Osteoblast (primary cell): ENCODE measurements at regions not wholly inside any gene's neighbourhood (a gene's known extent, or its start where the extent isn't known, plus 50 kb on each side); places are given as distances from the start of the nearest gene placed in this dataset.

ENCODE experiments used
- DNase-seq: peaks from one replicate; pipeline ENCODE4 v3.0.0; 2011; ENCODE audit warnings: low spot score, mixed read lengths; ENCODE audit not compliant: insufficient read length; ENCODE audit errors: missing footprints
- H2AFZ ChIP-seq: 2 replicates; pipeline ENCODE4 v1.6.0; 2011; ENCODE audit warnings: mild to moderate bottlenecking, low read length
- H3K27ac ChIP-seq: 2 replicates; pipeline ENCODE4 v1.5.1; 2011; ENCODE audit warnings: mild to moderate bottlenecking, low read depth, low read length, moderate library complexity
- H3K27me3 ChIP-seq: 2 replicates; pipeline ENCODE4 v1.6.0; 2012; ENCODE audit warnings: mild to moderate bottlenecking, control low read depth, inconsistent platforms, low read length, moderate library complexity; ENCODE audit not compliant: insufficient read depth
- H3K36me3 ChIP-seq: 2 replicates; pipeline ENCODE4 v1.5.1; 2011; ENCODE audit warnings: mild to moderate bottlenecking, low read length, control low read depth, moderate library complexity; ENCODE audit not compliant: insufficient read depth
- H3K4me1 ChIP-seq: 2 replicates; pipeline ENCODE4 v1.5.1; 2011; ENCODE audit warnings: mild to moderate bottlenecking, low read length, control low read depth, moderate library complexity; ENCODE audit not compliant: insufficient read depth
- H3K4me2 ChIP-seq: 2 replicates; pipeline ENCODE4 v1.6.0; 2011; ENCODE audit warnings: mild to moderate bottlenecking, low read length; ENCODE audit not compliant: insufficient read depth
- H3K4me3 ChIP-seq: fragments of 200-600 bp; sonication (generic); 3 replicates; pipeline ENCODE4 v1.5.1; 2012; ENCODE audit warnings: mild to moderate bottlenecking, low read length, inconsistent platforms; ENCODE audit not compliant: insufficient read depth
- H3K79me2 ChIP-seq: 2 replicates; pipeline ENCODE4 v1.6.0; 2012; ENCODE audit warnings: mild to moderate bottlenecking, low read length, control low read depth, inconsistent platforms; ENCODE audit not compliant: insufficient read depth
- H3K9me3 ChIP-seq: 2 replicates; pipeline ENCODE4 v1.5.1; 2011; ENCODE audit warnings: low read depth, low read length, control low read depth
- H4K20me1 ChIP-seq: 2 replicates; pipeline ENCODE4 v1.6.0; 2012; ENCODE audit warnings: mild to moderate bottlenecking, low read length, control low read depth; ENCODE audit not compliant: insufficient read depth
- CTCF ChIP-seq: IDR thresholded peaks from 2 replicates; pipeline ENCODE4 v1.5.1; 2011; ENCODE audit warnings: mild to moderate bottlenecking, low read depth, low read length, moderate library complexity; ENCODE audit errors: extremely low read depth

GRCh38 chr13:75123428-75123827 is 358.5 kb downstream of the TBC1D4 start:
- DNase-seq: no peak
- no peaks in the 10 kb centered on the region for H3K9me3 ChIP-seq
- no peak overlapping the region for H3K27ac ChIP-seq
- no peak for TF ChIP-seq CTCF
- H3K79me2 ChIP-seq: no peaks in the 10 kb centered on the region
- H3K27me3 ChIP-seq: no peaks in the 10 kb centered on the region
- no peak overlapping the region for H3K4me3 ChIP-seq
- H2AFZ ChIP-seq: no peak overlapping the region
- no peaks in the 10 kb centered on the region for H3K36me3 ChIP-seq
- H4K20me1 ChIP-seq: no peaks in the 10 kb centered on the region
- peaks cover 2% of the 10 kb centered on the region for H3K4me1 ChIP-seq
- no peak overlapping the region for H3K4me2 ChIP-seq

- H3K9me3 ChIP-seq: no peaks in the 10 kb centered on the region
- no peak overlapping the region for H3K4me3 ChIP-seq
- no peak for TF ChIP-seq CTCF
- H3K27me3 ChIP-seq: no peaks in the 10 kb centered on the region
- H3K4me2 ChIP-seq: no peak overlapping the region
- no peak overlapping the region for H2AFZ ChIP-seq
- H3K4me1 ChIP-seq: no peaks in the 10 kb centered on the region
- no peak overlapping the region for H3K27ac ChIP-seq
- no peaks in the 10 kb centered on the region for H4K20me1 ChIP-seq
- H3K36me3 ChIP-seq: no peaks in the 10 kb centered on the region
- no peak for DNase-seq
- no peaks in the 10 kb centered on the region for H3K79me2 ChIP-seq
Observed at GRCh38 chr13:75120085-75120484, 361.9 kb downstream of the TBC1D4 start.

GRCh38 chr13:75115171-75115570 is 366.8 kb downstream of the TBC1D4 start:
- no peak for TF ChIP-seq CTCF
- no peaks in the 10 kb centered on the region for H3K36me3 ChIP-seq
- no peaks in the 10 kb centered on the region for H4K20me1 ChIP-seq
- H3K27me3 ChIP-seq: no peaks in the 10 kb centered on the region
- H3K9me3 ChIP-seq: no peaks in the 10 kb centered on the region
- H3K27ac ChIP-seq: no peak overlapping the region
- no peaks in the 10 kb centered on the region for H3K4me1 ChIP-seq
- H3K4me2 ChIP-seq: no peak overlapping the region
- no peak overlapping the region for H2AFZ ChIP-seq
- H3K79me2 ChIP-seq: no peaks in the 10 kb centered on the region
- DNase-seq: no peak
- H3K4me3 ChIP-seq: no peak overlapping the region

GRCh38 chr13:75103976-75104375 is 378.0 kb downstream of the TBC1D4 start:
- H3K79me2 ChIP-seq: no peaks in the 10 kb centered on the region
- no peak overlapping the region for H3K4me2 ChIP-seq
- H3K27ac ChIP-seq: no peak overlapping the region
- TF ChIP-seq CTCF: no peak
- no peaks in the 10 kb centered on the region for H3K36me3 ChIP-seq
- H3K4me1 ChIP-seq: peaks cover 6% of the 10 kb centered on the region
- H2AFZ ChIP-seq: no peak overlapping the region
- DNase-seq: no peak
- H3K27me3 ChIP-seq: no peaks in the 10 kb centered on the region
- H4K20me1 ChIP-seq: no peaks in the 10 kb centered on the region
- no peak overlapping the region for H3K4me3 ChIP-seq
- no peaks in the 10 kb centered on the region for H3K9me3 ChIP-seq
